ENCODE measurements at regions not wholly inside any gene's neighbourhood (a gene's known extent, or its start where the extent isn't known, plus 50 kb on each side); places are given as distances from the start of the nearest gene placed in this dataset.

DNA sequence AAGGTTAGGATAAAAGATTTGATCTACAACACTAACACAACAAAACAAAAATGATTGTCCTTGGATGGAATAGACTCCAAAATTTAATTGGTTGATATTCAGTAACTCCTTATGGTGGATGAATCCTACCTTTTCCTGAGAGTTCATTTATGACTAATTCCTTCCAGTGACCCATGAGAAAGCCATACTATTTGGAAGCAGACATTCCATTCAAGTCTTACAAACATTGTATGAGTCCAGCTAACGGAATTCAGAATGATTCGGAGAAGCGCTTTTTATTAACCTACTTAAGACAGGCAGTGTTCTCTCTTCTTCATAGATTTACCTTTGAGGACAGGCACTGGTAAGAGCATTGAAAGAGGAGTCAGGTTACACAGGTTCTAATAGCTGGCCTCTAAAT is 155.6 kb upstream of the ZNF648 start:
- no peak overlapping the region for H3K4me3 ChIP-seq (ENCODE audit: low read length)
- DNase-seq (ENCODE audit: low read depth): peak; percentile 78
- no peak for TF ChIP-seq CTCF (conservative IDR thresholded peaks at IDR 0.05; ENCODE audit: low read length)

DNA sequence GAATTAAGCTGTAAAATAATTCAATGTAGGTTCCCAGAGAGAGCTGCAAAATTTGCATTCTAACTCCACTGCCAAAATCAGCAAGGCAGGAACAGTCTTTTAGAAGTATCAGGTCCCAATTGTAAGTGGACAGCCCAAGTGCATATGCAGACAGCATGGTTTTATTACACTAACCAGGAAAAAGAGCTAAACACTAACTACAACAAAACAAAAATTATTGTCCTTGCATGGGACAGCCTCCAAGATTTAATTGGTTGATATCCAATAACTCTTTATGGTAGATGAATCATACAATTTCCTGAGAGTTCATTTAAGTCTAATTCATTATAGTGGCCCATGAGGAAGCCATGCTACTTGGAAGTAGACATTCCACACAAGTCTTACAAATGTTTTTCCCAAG is 154.3 kb upstream of the ZNF648 start:
- peak; percentile 93 for DNase-seq (ENCODE audit: low read depth)
- no peak for TF ChIP-seq CTCF (conservative IDR thresholded peaks at IDR 0.05; ENCODE audit: low read length)
- H3K4me3 ChIP-seq (ENCODE audit: low read length): no peak overlapping the region

- no peak overlapping the region for H3K4me3 ChIP-seq (ENCODE audit: low read length)
- no peak for TF ChIP-seq CTCF (conservative IDR thresholded peaks at IDR 0.05; ENCODE audit: low read length)
- no peak for DNase-seq (ENCODE audit: low read depth)
These were observed 151.7 kb upstream of the ZNF648 start for GRCh38 chr1:182213163-182213562.

GRCh38 chr1:182211386-182211785 is 149.9 kb upstream of the ZNF648 start:
- no peak for DNase-seq (ENCODE audit: low read depth)
- no peak for TF ChIP-seq CTCF (conservative IDR thresholded peaks at IDR 0.05; ENCODE audit: low read length)

GRCh38 chr1:182210417-182210816 is 148.9 kb upstream of the ZNF648 start:
- no peak overlapping the region for H3K4me3 ChIP-seq (ENCODE audit: low read length)
- no peak for TF ChIP-seq CTCF (conservative IDR thresholded peaks at IDR 0.05; ENCODE audit: low read length)
- no peak for DNase-seq (ENCODE audit: low read depth)

More at GRCh38 chr1:182211386-182211785, 149.9 kb upstream of the ZNF648 start:
- no peak overlapping the region for H3K4me3 ChIP-seq (ENCODE audit: low read length)

- no peak for DNase-seq (ENCODE audit: low read depth)
- H3K4me3 ChIP-seq (ENCODE audit: low read length): no peak overlapping the region
- TF ChIP-seq CTCF (conservative IDR thresholded peaks at IDR 0.05; ENCODE audit: low read length): no peak
These were observed 145.8 kb upstream of the ZNF648 start for GRCh38 chr1:182207300-182207699.

DNA sequence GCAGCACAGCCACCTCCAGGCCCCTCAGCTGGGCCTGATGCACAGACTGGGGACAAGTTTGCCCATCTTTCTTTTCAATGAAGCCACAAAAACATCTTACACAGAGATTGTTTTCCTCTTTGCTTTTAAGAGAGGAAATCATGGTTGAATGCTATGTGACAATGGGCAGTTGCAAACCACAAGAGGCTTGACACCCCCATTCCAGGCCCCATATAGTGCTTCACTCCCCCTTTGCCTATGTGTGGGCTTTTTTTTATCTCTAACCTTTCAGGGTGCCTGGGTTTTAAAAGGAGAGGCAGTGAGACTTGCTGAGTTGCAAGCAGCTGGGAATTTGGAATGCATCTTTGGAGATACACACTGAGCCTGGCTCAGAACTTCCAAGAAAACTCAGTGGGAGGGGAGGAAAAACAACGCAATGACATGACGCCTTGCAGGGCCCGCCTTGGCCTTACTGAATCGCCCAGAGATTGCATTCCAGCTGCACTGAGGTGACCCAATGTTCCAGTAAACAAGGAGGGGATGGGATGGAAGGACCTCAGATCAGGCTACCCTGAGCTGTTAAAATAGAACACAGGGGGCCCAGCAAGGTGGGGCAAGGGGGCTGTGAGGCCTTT is 145.2 kb upstream of the ZNF648 start:
- no peak for TF ChIP-seq CTCF (conservative IDR thresholded peaks at IDR 0.05; ENCODE audit: low read length)
- no peak overlapping the region for H3K4me3 ChIP-seq (ENCODE audit: low read length)
- DNase-seq (ENCODE audit: low read depth): peak; percentile 59

Data from AG10803 (cell line).